HG02571 (cell line): ENCODE measurements at regions not wholly inside any gene's neighbourhood (a gene's known extent, or its start where the extent isn't known, plus 50 kb on each side); places are given as distances from the start of the nearest gene placed in this dataset.

ENCODE experiments used
- ATAC-seq: cut with Tn5 transposase; IDR thresholded peaks from one replicate; pipeline ENCODE4 v1.9.1; 2021; ENCODE audit warnings: mild to moderate bottlenecking, moderate library complexity; ENCODE audit not compliant: unreplicated experiment

- no peak for ATAC-seq
Observed at GRCh38 chr13:110773480-110773879, 60.0 kb downstream of the ING1 start.

- ATAC-seq = no peak
Observed at GRCh38 chr13:110774051-110774450, 60.6 kb downstream of the ING1 start.

GRCh38 chr13:110774490-110774889, 61.0 kb downstream of the ING1 start:
- ATAC-seq = no peak

GRCh38 chr13:110775576-110775975, 62.1 kb downstream of the ING1 start:
- ATAC-seq = no peak

GRCh38 chr13:110777251-110777820, 63.8 kb downstream of the ING1 start:
- ATAC-seq = no peak

GRCh38 chr13:110779022-110779421, 65.5 kb downstream of the ING1 start:
- no peak for ATAC-seq

- no peak for ATAC-seq
Observed at GRCh38 chr13:110780422-110780821, 66.9 kb downstream of the ING1 start.

GRCh38 chr13:110782185-110782584, 68.7 kb downstream of the ING1 start:
- no peak for ATAC-seq

GRCh38 chr13:110784704-110785103, 71.2 kb downstream of the ING1 start:
- ATAC-seq = no peak

GRCh38 chr13:110788778-110789177, 75.3 kb downstream of the ING1 start:
- no peak for ATAC-seq

GRCh38 chr13:110789871-110790270, 76.4 kb downstream of the ING1 start:
- no peak for ATAC-seq

- ATAC-seq = no peak
Observed at GRCh38 chr13:110790371-110790770, 76.9 kb downstream of the ING1 start.

- no peak for ATAC-seq
Observed at GRCh38 chr13:110794209-110794608, 80.7 kb downstream of the ING1 start.

GRCh38 chr13:110797230-110797877, 83.9 kb downstream of the ING1 start:
- no peak for ATAC-seq

- no peak for ATAC-seq
Observed at GRCh38 chr13:110798081-110798994, 84.8 kb downstream of the ING1 start.

- no peak for ATAC-seq
Observed at GRCh38 chr13:110799246-110800236, 86.0 kb downstream of the ING1 start.

GRCh38 chr13:110801044-110801443, 87.5 kb downstream of the ING1 start:
- ATAC-seq = no peak

GRCh38 chr13:110802260-110802659, 88.8 kb downstream of the ING1 start:
- no peak for ATAC-seq

- no peak for ATAC-seq
Observed at GRCh38 chr13:110806636-110807035, 93.1 kb downstream of the ING1 start.

- ATAC-seq = no peak
Observed at GRCh38 chr13:110807546-110807945, 94.0 kb downstream of the ING1 start.

GRCh38 chr13:110808138-110808537, 94.6 kb downstream of the ING1 start:
- ATAC-seq = no peak
